ENCODE measurements at regions not wholly inside any gene's neighbourhood (a gene's known extent, or its start where the extent isn't known, plus 50 kb on each side); places are given as distances from the start of the nearest gene placed in this dataset.
A peak's percentile ranks its signal among the peaks of the same experiment; 100 is the strongest.

DNA sequence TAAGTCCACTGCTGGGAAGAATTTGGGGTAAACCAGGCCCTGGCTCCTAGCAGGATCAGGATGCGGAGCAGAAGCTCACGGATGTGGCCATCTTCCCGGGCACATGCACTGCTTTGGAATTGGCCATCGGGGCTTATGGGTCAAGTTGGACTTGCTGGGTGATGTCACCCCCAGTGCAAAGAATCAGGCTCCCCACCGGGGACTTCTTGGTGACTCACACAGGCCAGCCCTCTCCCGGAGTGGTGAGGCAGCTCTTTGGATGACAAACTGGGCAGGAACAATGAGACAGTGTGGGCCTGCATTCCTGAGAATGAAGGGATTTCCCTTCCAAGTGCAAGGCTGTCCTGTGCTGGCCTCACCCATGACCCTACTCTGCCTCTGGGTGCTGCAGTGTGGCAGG lies 128.8 kb upstream of the ANO1 start:
- no peak overlapping the region for H3K9ac ChIP-seq (ENCODE audit: extremely low read depth, insufficient read length, low read length)
- H4K91ac ChIP-seq (ENCODE audit: insufficient read length, low read depth, low read length): no peak overlapping the region
- no peak overlapping the region for H3K23ac ChIP-seq (ENCODE audit: insufficient read length, low read depth, low read length)
- H3K4ac ChIP-seq (ENCODE audit: low read depth, low read length): no peak overlapping the region
- no peaks in the 10 kb centered on the region for H3K79me1 ChIP-seq (ENCODE audit: insufficient read depth, low read depth, low read length, poor library complexity, severe bottlenecking)
- no peak overlapping the region for H3T11ph ChIP-seq (ENCODE audit: low read length)
- no peaks in the 10 kb centered on the region for H3K27me3 ChIP-seq (ENCODE audit: insufficient read depth, low read length)
- no peaks in the 10 kb centered on the region for H3K79me2 ChIP-seq (ENCODE audit: insufficient read depth, low read length)
- H3K9me3 Mint-ChIP-seq: peaks cover 4 to 9% of the 10 kb centered on the region in 2 experiments; a peak in 3 of 5 replicates
- H4K20me1 ChIP-seq (ENCODE audit: control insufficient read depth, insufficient read depth, insufficient read length): no peaks in the 10 kb centered on the region
- H2BK120ac ChIP-seq (ENCODE audit: low read depth, low read length, poor library complexity, severe bottlenecking): no peak overlapping the region
- no peaks in the 10 kb centered on the region for H3K23me2 ChIP-seq (ENCODE audit: insufficient read length, low read depth, low read length, poor library complexity, severe bottlenecking)
- no peak overlapping the region for H2BK15ac ChIP-seq (ENCODE audit: low read depth, low read length)
- H4K8ac ChIP-seq (replicated peaks; ENCODE audit: insufficient read length, low read depth, low read length): no peak overlapping the region
- H3K56ac ChIP-seq (ENCODE audit: insufficient read length, low read depth, low read length): no peak overlapping the region
- no peak overlapping the region for H3K4me2 ChIP-seq (ENCODE audit: insufficient read depth, insufficient read length, low read length)
- no peak overlapping the region for H3K4me3 Mint-ChIP-seq
- H2BK12ac ChIP-seq (ENCODE audit: insufficient read length, low read depth, low read length): no peak overlapping the region
- no peak overlapping the region for H4K5ac ChIP-seq (ENCODE audit: insufficient read length, low read depth, low read length)
- H3K14ac ChIP-seq (ENCODE audit: insufficient read depth, low read length): no peak overlapping the region
- no peak overlapping the region for H2BK5ac ChIP-seq (ENCODE audit: insufficient read length, low read length)
- no peak overlapping the region for H3K27ac ChIP-seq (ENCODE audit: insufficient read length, low read depth, low read length)
- no peak overlapping the region for H2AK5ac ChIP-seq (ENCODE audit: insufficient read length, low read length)
- H2AFZ ChIP-seq (ENCODE audit: low read length): no peak overlapping the region
- TF ChIP-seq, protein P1, sequence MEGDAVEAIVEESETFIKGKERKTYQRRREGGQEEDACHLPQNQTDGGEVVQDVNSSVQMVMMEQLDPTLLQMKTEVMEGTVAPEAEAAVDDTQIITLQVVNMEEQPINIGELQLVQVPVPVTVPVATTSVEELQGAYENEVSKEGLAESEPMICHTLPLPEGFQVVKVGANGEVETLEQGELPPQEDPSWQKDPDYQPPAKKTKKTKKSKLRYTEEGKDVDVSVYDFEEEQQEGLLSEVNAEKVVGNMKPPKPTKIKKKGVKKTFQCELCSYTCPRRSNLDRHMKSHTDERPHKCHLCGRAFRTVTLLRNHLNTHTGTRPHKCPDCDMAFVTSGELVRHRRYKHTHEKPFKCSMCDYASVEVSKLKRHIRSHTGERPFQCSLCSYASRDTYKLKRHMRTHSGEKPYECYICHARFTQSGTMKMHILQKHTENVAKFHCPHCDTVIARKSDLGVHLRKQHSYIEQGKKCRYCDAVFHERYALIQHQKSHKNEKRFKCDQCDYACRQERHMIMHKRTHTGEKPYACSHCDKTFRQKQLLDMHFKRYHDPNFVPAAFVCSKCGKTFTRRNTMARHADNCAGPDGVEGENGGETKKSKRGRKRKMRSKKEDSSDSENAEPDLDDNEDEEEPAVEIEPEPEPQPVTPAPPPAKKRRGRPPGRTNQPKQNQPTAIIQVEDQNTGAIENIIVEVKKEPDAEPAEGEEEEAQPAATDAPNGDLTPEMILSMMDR (conservative IDR thresholded peaks at IDR 0.05): no peak
- no peak overlapping the region for H2BK20ac ChIP-seq (ENCODE audit: low read depth, low read length, poor library complexity, severe bottlenecking)
- peak; percentile 48 for DNase-seq
- no peak overlapping the region for H3K18ac ChIP-seq (ENCODE audit: insufficient read length, low read depth, low read length)
- peaks cover 22% of the 10 kb centered on the region in 2 experiments for H3K4me1 Mint-ChIP-seq
- peaks cover 14% of the 10 kb centered on the region for H3K27me3 Mint-ChIP-seq (ENCODE audit: low read depth)
- whole genome bisulfite sequencing (ENCODE audit: extremely low coverage, insufficient read length, low lambda C conversion rate): no CpG with 5 or more reads among the region's 6 CpGs
- peaks cover 0 to 3% (median 0%) of the 10 kb centered on the region in 3 experiments; a peak in 2 of 7 replicates for H3K36me3 Mint-ChIP-seq (ENCODE audit: insufficient read depth in 1 of 3, low read depth in 3 of 3)
- no peak overlapping the region; a peak in 1 of 7 replicates for H3K27ac Mint-ChIP-seq
- H3K9me3 ChIP-seq (ENCODE audit: control insufficient read depth, low read depth, low read length): no peaks in the 10 kb centered on the region
- no peaks in the 10 kb centered on the region for H3K4me1 ChIP-seq (ENCODE audit: insufficient read depth, low read length)
